VCaP (cell line): ENCODE measurements at regions not wholly inside any gene's neighbourhood (a gene's known extent, or its start where the extent isn't known, plus 50 kb on each side); places are given as distances from the start of the nearest gene placed in this dataset.

Experiments used
- H3K27ac ChIP-seq: fragments of 450-650 bp; 2 replicates; pipeline ENCODE4 v1.5.1; 2017
- CTCF ChIP-seq: fragments of 450-650 bp; conservative IDR thresholded peaks from 2 replicates; pipeline ENCODE4 v1.5.1; 2017; ENCODE audit warnings: mild to moderate bottlenecking, moderate library complexity

- no peak overlapping the region for H3K27ac ChIP-seq
- TF ChIP-seq CTCF = no peak
These were observed 455.9 kb upstream of the SOX11 start for GRCh38 chr2:5236249-5236648.

GRCh38 chr2:5242751-5243150 is 449.4 kb upstream of the SOX11 start:
- no peak overlapping the region for H3K27ac ChIP-seq
- TF ChIP-seq CTCF = no peak

GRCh38 chr2:5250482-5250881 is 441.7 kb upstream of the SOX11 start:
- no peak for TF ChIP-seq CTCF
- no peak overlapping the region for H3K27ac ChIP-seq

GRCh38 chr2:5253263-5253662 is 438.9 kb upstream of the SOX11 start:
- H3K27ac ChIP-seq = no peak overlapping the region
- no peak for TF ChIP-seq CTCF

- TF ChIP-seq CTCF = no peak
- H3K27ac ChIP-seq = no peak overlapping the region
These were observed 437.3 kb upstream of the SOX11 start for GRCh38 chr2:5254791-5255332.

- no peak overlapping the region for H3K27ac ChIP-seq
- no peak for TF ChIP-seq CTCF
These were observed 428.9 kb upstream of the SOX11 start for GRCh38 chr2:5263291-5263690.

GRCh38 chr2:5264361-5264760 is 427.8 kb upstream of the SOX11 start:
- H3K27ac ChIP-seq = no peak overlapping the region
- TF ChIP-seq CTCF = no peak
